ENCODE measurements at regions not wholly inside any gene's neighbourhood (a gene's known extent, or its start where the extent isn't known, plus 50 kb on each side); places are given as distances from the start of the nearest gene placed in this dataset.

DNA sequence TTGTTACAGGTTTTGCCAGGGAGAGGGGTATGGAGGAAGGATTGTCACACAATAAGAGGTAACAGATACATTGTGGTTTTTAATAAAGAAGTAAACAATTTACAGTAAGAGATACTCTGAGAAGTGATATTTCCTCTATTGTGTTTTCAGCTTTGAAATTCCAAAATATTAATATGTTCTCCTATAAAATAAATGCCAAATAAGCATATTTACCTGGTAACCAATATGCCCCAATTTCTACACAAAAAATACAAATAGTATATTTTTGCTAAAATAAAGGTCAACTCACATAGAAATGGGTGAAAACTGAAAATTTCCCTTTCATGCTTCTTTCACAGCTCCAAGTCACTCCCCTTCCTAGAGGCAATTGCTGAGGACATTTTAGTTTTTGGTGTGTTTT is 437.4 kb upstream of the UBE2E2 start:
- TF ChIP-seq POLR2A (IDR thresholded peaks at IDR 0.05; ENCODE audit: low read length): no peak
- TF ChIP-seq, protein P1, sequence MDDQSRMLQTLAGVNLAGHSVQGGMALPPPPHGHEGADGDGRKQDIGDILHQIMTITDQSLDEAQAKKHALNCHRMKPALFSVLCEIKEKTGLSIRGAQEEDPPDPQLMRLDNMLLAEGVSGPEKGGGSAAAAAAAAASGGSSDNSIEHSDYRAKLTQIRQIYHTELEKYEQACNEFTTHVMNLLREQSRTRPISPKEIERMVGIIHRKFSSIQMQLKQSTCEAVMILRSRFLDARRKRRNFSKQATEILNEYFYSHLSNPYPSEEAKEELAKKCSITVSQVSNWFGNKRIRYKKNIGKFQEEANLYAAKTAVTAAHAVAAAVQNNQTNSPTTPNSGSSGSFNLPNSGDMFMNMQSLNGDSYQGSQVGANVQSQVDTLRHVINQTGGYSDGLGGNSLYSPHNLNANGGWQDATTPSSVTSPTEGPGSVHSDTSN (IDR thresholded peaks at IDR 0.05): no peak
- TF ChIP-seq, protein P2, sequence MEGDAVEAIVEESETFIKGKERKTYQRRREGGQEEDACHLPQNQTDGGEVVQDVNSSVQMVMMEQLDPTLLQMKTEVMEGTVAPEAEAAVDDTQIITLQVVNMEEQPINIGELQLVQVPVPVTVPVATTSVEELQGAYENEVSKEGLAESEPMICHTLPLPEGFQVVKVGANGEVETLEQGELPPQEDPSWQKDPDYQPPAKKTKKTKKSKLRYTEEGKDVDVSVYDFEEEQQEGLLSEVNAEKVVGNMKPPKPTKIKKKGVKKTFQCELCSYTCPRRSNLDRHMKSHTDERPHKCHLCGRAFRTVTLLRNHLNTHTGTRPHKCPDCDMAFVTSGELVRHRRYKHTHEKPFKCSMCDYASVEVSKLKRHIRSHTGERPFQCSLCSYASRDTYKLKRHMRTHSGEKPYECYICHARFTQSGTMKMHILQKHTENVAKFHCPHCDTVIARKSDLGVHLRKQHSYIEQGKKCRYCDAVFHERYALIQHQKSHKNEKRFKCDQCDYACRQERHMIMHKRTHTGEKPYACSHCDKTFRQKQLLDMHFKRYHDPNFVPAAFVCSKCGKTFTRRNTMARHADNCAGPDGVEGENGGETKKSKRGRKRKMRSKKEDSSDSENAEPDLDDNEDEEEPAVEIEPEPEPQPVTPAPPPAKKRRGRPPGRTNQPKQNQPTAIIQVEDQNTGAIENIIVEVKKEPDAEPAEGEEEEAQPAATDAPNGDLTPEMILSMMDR (IDR thresholded peaks at IDR 0.05): no peak
- TF ChIP-seq ESRRA (IDR thresholded peaks at IDR 0.05; ENCODE audit: borderline replicate concordance, low read length): no peak
